Liver (tissue), 8 donors: ENCODE measurements at regions not wholly inside any gene's neighbourhood (a gene's known extent, or its start where the extent isn't known, plus 50 kb on each side); places are given as distances from the start of the nearest gene placed in this dataset.
A peak's percentile ranks its signal among the peaks of the same experiment; 100 is the strongest.

ENCODE experiments used
- DNase-seq: peaks from one replicate; pipeline ENCODE4 v3.0.0-alpha.2; 2017; ENCODE audit warnings: low spot score
- H3K27ac ChIP-seq, 2 donors: one replicate each; pipeline ENCODE4 v1.7.0; 2013; ENCODE audit warnings: inconsistent platforms in 2 of 2, low read length in 2 of 2, control low read depth in 1 of 2, low read depth in 1 of 2, mild to moderate bottlenecking in 1 of 2
- H3K27me3 ChIP-seq, 4 donors: one replicate each; pipeline versions ENCODE4 v1.6.1 to v1.7.0; 2013; ENCODE audit warnings: low read length in 3 of 4, inconsistent platforms in 1 of 4, mild to moderate bottlenecking in 1 of 4, moderate library complexity in 1 of 4; ENCODE audit not compliant: control insufficient read depth in 4 of 4, insufficient read depth in 4 of 4
- H3K36me3 ChIP-seq, 4 donors: one replicate each; pipeline versions ENCODE4 v1.6.1 to v1.7.0; 2013; ENCODE audit warnings: low read length in 3 of 4, mild to moderate bottlenecking in 3 of 4, low read depth in 1 of 4, moderate library complexity in 1 of 4; ENCODE audit not compliant: control insufficient read depth in 4 of 4, insufficient read depth in 3 of 4
- H3K4me1 ChIP-seq, 4 donors: one replicate each; pipeline versions ENCODE4 v1.6.1 to v1.7.0; 2013; ENCODE audit warnings: low read length in 3 of 4, mild to moderate bottlenecking in 3 of 4, moderate library complexity in 1 of 4; ENCODE audit not compliant: control insufficient read depth in 4 of 4, insufficient read depth in 4 of 4
- H3K4me3 ChIP-seq, 3 donors: one replicate each; pipeline versions ENCODE4 v1.6.1 to v1.7.0; 2013; ENCODE audit warnings: low read length in 3 of 3, control low read depth in 1 of 3, low read depth in 1 of 3, mild to moderate bottlenecking in 1 of 3
- H3K9ac ChIP-seq, 2 donors: one replicate each; pipeline ENCODE4 v1.7.0; 2013; ENCODE audit warnings: low read length in 2 of 2, mild to moderate bottlenecking in 2 of 2, moderate library complexity in 2 of 2, control low read depth in 1 of 2, low read depth in 1 of 2
- H3K9me3 ChIP-seq, 4 donors: one replicate each; pipeline versions ENCODE4 v1.6.1 to v1.7.0; 2013; ENCODE audit warnings: low read length in 3 of 4; ENCODE audit not compliant: control insufficient read depth in 4 of 4
- ATF3 ChIP-seq: IDR thresholded peaks from 2 replicates; pipeline ENCODE4 v1.6.1; 2016; ENCODE audit warnings: antibody characterized with exemption
- EGR1 ChIP-seq, 2 donors: IDR thresholded peaks; 2 replicates each; pipeline ENCODE4 v1.6.1; 2016 to 2018; ENCODE audit warnings: antibody characterized with exemption in 2 of 2, low read depth in 2 of 2
- FOXA1 ChIP-seq: IDR thresholded peaks from 2 replicates; pipeline ENCODE4 v1.6.1; 2016; ENCODE audit warnings: antibody characterized with exemption
- FOXA2 ChIP-seq: IDR thresholded peaks from 2 replicates; pipeline ENCODE4 v1.6.1; 2016; ENCODE audit warnings: antibody characterized with exemption
- GABPA ChIP-seq, 2 donors: IDR thresholded peaks in 1 of 2; conservative IDR thresholded peaks in 1 of 2; 2 replicates each; pipeline ENCODE4 v1.6.1; 2016; ENCODE audit warnings: antibody characterized with exemption in 2 of 2, mild to moderate bottlenecking in 1 of 2, moderate library complexity in 1 of 2
- HNF4A ChIP-seq, 2 donors: conservative IDR thresholded peaks; 2 replicates each; pipeline ENCODE4 v1.6.1; 2016; ENCODE audit warnings: antibody characterized with exemption in 2 of 2, mild to moderate bottlenecking in 2 of 2
- HNF4G ChIP-seq: IDR thresholded peaks from 2 replicates; pipeline ENCODE4 v1.6.1; 2016; ENCODE audit warnings: antibody characterized with exemption
- JUND ChIP-seq, 2 donors: IDR thresholded peaks; 2 replicates each; pipeline ENCODE4 v1.6.1; 2016; ENCODE audit warnings: antibody characterized with exemption in 2 of 2
- MAX ChIP-seq: IDR thresholded peaks from 2 replicates; pipeline ENCODE4 v1.6.1; 2016; ENCODE audit warnings: antibody characterized with exemption
- NR2F2 ChIP-seq: IDR thresholded peaks from 2 replicates; pipeline ENCODE4 v1.6.1; 2016; ENCODE audit warnings: antibody characterized with exemption
- RAD21 ChIP-seq, 2 donors: IDR thresholded peaks; 2 replicates each; pipeline ENCODE4 v1.6.1; 2016; ENCODE audit warnings: antibody characterized with exemption in 2 of 2, mild to moderate bottlenecking in 2 of 2
- RXRA ChIP-seq, 2 donors: IDR thresholded peaks; 2 replicates each; pipeline ENCODE4 v1.6.1; 2017 to 2018; ENCODE audit warnings: antibody characterized with exemption in 2 of 2, mild to moderate bottlenecking in 1 of 2
- SP1 ChIP-seq: IDR thresholded peaks from 2 replicates; pipeline ENCODE4 v1.6.1; 2018; ENCODE audit warnings: antibody characterized with exemption, mild to moderate bottlenecking
- TAF1 ChIP-seq: conservative IDR thresholded peaks from 2 replicates; pipeline ENCODE4 v1.6.1; 2016; ENCODE audit warnings: antibody characterized with exemption, mild to moderate bottlenecking
- YY1 ChIP-seq: IDR thresholded peaks from 2 replicates; pipeline ENCODE4 v1.6.1; 2016; ENCODE audit warnings: antibody characterized with exemption, mild to moderate bottlenecking
- WGBS: extraction: QIAGEN DNeasy Blood & Tissue Kit; methylation state at CpG from one replicate; pipeline ENCODE4 v1.1.7; 2013; 5-methylcytosine and 5-hydroxymethylcytosine counted together
- TF ChIP-seq, protein P1 (sequence below): fragments of 150-350 bp; IDR thresholded peaks from 2 replicates; pipeline ENCODE4 v1.5.1; 2017; ENCODE audit warnings: improper control_type of control experiment, low read depth, low read length; ENCODE audit not compliant: missing input control
- TF ChIP-seq, protein P2 (sequence below): IDR thresholded peaks from 2 replicates; pipeline ENCODE4 v1.6.1; 2016; ENCODE audit warnings: antibody characterized with exemption
- donor health status: healthy.
- donor health status: healthy.
- donor health status: healthy.
- donor health status: healthy.
- donor health status: healthy.

DNA sequence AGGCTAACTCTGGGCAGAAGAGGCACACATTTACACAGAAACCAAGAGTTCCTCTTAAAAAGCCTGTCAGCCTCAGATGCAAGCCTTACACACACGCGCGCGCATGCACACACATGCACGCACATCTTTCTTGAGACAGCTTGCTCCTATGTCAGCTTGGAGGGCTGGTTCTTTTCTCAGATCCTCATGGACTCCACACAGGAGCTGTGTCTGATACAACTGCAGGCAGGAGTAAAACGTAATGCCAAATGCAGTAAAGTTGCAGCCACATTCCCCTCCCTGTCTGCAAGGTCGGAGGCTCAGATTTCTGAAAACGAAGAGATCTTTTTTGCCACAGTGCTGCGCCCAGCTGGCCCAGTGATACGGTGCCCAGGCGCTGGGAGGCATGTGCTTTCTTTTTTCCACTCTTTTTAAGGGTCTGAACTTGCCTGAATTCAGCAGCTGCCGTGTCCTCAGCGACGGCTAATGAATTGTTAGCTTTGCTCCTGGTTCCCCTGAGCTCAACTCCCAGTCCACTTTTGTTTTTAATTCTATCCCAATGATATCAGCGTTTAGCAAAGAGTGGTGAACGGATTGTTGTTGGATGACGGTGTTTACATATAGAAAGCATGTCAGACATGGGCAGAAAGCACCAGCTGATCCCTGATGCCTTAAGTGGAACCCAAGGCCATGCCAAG, 72.9 kb upstream of the FOXN3 start:
- WGBS: 92% methylated on average over 17 of the region's 17 CpGs
- Histone ChIP-seq H3K27ac (no peak overlapping the region), H3K9ac (no peak overlapping the region), H3K9me3 (no peaks in the 10 kb centered on the region), H3K4me3 (no peak overlapping the region), H3K4me1 (peaks cover 11 to 35% (median 23%) of the 10 kb centered on the region in 4 donors), H3K27me3 (no peaks in the 10 kb centered on the region), H3K36me3 (peaks cover 0 to 2% (median 0%) of the 10 kb centered on the region in 4 donors)
- no peak for DNase-seq
- no peak for TF ChIP-seq MAX
- TF ChIP-seq HNF4G: no peak
- TF ChIP-seq TAF1: no peak
- TF ChIP-seq, protein P1, sequence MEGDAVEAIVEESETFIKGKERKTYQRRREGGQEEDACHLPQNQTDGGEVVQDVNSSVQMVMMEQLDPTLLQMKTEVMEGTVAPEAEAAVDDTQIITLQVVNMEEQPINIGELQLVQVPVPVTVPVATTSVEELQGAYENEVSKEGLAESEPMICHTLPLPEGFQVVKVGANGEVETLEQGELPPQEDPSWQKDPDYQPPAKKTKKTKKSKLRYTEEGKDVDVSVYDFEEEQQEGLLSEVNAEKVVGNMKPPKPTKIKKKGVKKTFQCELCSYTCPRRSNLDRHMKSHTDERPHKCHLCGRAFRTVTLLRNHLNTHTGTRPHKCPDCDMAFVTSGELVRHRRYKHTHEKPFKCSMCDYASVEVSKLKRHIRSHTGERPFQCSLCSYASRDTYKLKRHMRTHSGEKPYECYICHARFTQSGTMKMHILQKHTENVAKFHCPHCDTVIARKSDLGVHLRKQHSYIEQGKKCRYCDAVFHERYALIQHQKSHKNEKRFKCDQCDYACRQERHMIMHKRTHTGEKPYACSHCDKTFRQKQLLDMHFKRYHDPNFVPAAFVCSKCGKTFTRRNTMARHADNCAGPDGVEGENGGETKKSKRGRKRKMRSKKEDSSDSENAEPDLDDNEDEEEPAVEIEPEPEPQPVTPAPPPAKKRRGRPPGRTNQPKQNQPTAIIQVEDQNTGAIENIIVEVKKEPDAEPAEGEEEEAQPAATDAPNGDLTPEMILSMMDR: no peak
- TF ChIP-seq EGR1 (IDR thresholded peaks at IDR 0.05; ENCODE audit: low read depth in 2 of 2): no peak
- TF ChIP-seq NR2F2: no peak
- no peak for TF ChIP-seq RXRA (IDR thresholded peaks at IDR 0.05)
- TF ChIP-seq FOXA2: no peak
- TF ChIP-seq ATF3: no peak
- TF ChIP-seq RAD21 (IDR thresholded peaks at IDR 0.05): no peak
- TF ChIP-seq, protein P2, sequence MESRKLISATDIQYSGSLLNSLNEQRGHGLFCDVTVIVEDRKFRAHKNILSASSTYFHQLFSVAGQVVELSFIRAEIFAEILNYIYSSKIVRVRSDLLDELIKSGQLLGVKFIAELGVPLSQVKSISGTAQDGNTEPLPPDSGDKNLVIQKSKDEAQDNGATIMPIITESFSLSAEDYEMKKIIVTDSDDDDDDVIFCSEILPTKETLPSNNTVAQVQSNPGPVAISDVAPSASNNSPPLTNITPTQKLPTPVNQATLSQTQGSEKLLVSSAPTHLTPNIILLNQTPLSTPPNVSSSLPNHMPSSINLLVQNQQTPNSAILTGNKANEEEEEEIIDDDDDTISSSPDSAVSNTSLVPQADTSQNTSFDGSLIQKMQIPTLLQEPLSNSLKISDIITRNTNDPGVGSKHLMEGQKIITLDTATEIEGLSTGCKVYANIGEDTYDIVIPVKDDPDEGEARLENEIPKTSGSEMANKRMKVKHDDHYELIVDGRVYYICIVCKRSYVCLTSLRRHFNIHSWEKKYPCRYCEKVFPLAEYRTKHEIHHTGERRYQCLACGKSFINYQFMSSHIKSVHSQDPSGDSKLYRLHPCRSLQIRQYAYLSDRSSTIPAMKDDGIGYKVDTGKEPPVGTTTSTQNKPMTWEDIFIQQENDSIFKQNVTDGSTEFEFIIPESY: no peak
- no peak for TF ChIP-seq SP1
- TF ChIP-seq YY1: no peak

GRCh38 chr14:89486961-89487360, 69.9 kb upstream of the FOXN3 start:
- WGBS: 45% methylated on average over 8 of the region's 8 CpGs
- peaks cover 0 to 2% (median 0%) of the 10 kb centered on the region in 4 donors for H3K36me3 ChIP-seq
- DNase-seq: no peak
- no peak overlapping the region for H3K4me3 ChIP-seq
- H3K9ac ChIP-seq: no peak overlapping the region
- H3K4me1 ChIP-seq: peaks cover 3 to 12% (median 7%) of the 10 kb centered on the region in 4 donors
- no peaks in the 10 kb centered on the region for H3K27me3 ChIP-seq
- H3K9me3 ChIP-seq: no peaks in the 10 kb centered on the region
- H3K27ac ChIP-seq: no peak overlapping the region
- TF ChIP-seq MAX (no peak), FOXA2 (no peak), HNF4G (no peak), GABPA (IDR thresholded peaks at IDR 0.05 in 1 of 2, conservative IDR thresholded peaks at IDR 0.05 in 1 of 2) (no peak), HNF4A (conservative IDR thresholded peaks at IDR 0.05) (peak; percentile 55 to 63), NR2F2 (no peak), SP1 (no peak), TAF1 (no peak), FOXA1 (no peak), RAD21 (IDR thresholded peaks at IDR 0.05) (peak; percentile 33 to 51), EGR1 (IDR thresholded peaks at IDR 0.05; ENCODE audit: low read depth in 2 of 2) (no peak), JUND (IDR thresholded peaks at IDR 0.05) (peak in 1 of 2 donors; percentile 43), ATF3 (no peak), YY1 (peak; percentile 40)
- TF ChIP-seq, protein P1: no peak
- TF ChIP-seq, protein P2: peak; percentile 45
